ENCODE measurements at regions not wholly inside any gene's neighbourhood (a gene's known extent, or its start where the extent isn't known, plus 50 kb on each side); places are given as distances from the start of the nearest gene placed in this dataset.

- 72 to 76% (median 73%) methylated on average over 3 of the region's 3 CpGs for WGBS, 5 donors
- intact Hi-C loops (cut with DNase I; ENCODE audit: low total_unique reads), result no loop called here
Observed at GRCh38 chr3:94776401-94776915, 713.6 kb downstream of the NSUN3 start.

GRCh38 chr3:94778289-94778688, 715.4 kb downstream of the NSUN3 start:
- intact Hi-C loops (cut with DNase I; ENCODE audit: low total_unique reads), result no loop called here
- TF ChIP-seq POLR2A (IDR thresholded peaks at IDR 0.05) (no peak), CTCF (IDR thresholded peaks at IDR 0.05) (no peak), POLR2AphosphoS5 (IDR thresholded peaks at IDR 0.05) (no peak), EP300 (IDR thresholded peaks at IDR 0.05) (no peak)
- Histone ChIP-seq H3K9me3 (no peaks in the 10 kb centered on the region), H3K4me1 (no peaks in the 10 kb centered on the region), H3K4me3 (no peak overlapping the region), H3K36me3 (no peaks in the 10 kb centered on the region), H3K27ac (no peak overlapping the region), H3K27me3 (no peaks in the 10 kb centered on the region)
- 58 to 73% (median 65%) methylated on average over 1 of the region's 1 CpG for WGBS, 5 donors
- DNase-seq, result no peak

More at GRCh38 chr3:94776401-94776915, 713.6 kb downstream of the NSUN3 start:
- no peak overlapping the region for H3K4me3 ChIP-seq
- H3K36me3 ChIP-seq, result no peaks in the 10 kb centered on the region
- no peak for DNase-seq
- H3K27ac ChIP-seq, result no peak overlapping the region
- TF ChIP-seq CTCF (IDR thresholded peaks at IDR 0.05), result no peak
- no peaks in the 10 kb centered on the region for H3K9me3 ChIP-seq
- H3K4me1 ChIP-seq, result no peaks in the 10 kb centered on the region
- no peaks in the 10 kb centered on the region for H3K27me3 ChIP-seq

GRCh38 chr3:94778814-94779494, 716.1 kb downstream of the NSUN3 start:
- no peak overlapping the region for H3K4me3 ChIP-seq
- H3K9me3 ChIP-seq, result no peaks in the 10 kb centered on the region
- WGBS, 5 donors, result 85 to 92% (median 89%) methylated on average over 4 of the region's 4 CpGs
- no peaks in the 10 kb centered on the region for H3K36me3 ChIP-seq
- intact Hi-C loops (cut with DNase I; ENCODE audit: low total_unique reads), result no loop called here
- no peak for DNase-seq
- H3K27me3 ChIP-seq, result no peaks in the 10 kb centered on the region
- no peaks in the 10 kb centered on the region for H3K4me1 ChIP-seq
- no peak for TF ChIP-seq EP300 (IDR thresholded peaks at IDR 0.05)
- TF ChIP-seq POLR2A (IDR thresholded peaks at IDR 0.05), result no peak
- no peak for TF ChIP-seq CTCF (IDR thresholded peaks at IDR 0.05)
- TF ChIP-seq POLR2AphosphoS5 (IDR thresholded peaks at IDR 0.05), result no peak
- no peak overlapping the region for H3K27ac ChIP-seq

GRCh38 chr3:94779699-94780098, 716.8 kb downstream of the NSUN3 start:
- H3K9me3 ChIP-seq, result no peaks in the 10 kb centered on the region
- H3K4me3 ChIP-seq, result no peak overlapping the region
- no peaks in the 10 kb centered on the region for H3K36me3 ChIP-seq
- no peaks in the 10 kb centered on the region for H3K4me1 ChIP-seq
- DNase-seq, result no peak
- H3K27me3 ChIP-seq, result no peaks in the 10 kb centered on the region
- intact Hi-C loops (cut with DNase I; ENCODE audit: low total_unique reads), result no loop called here
- no peak for TF ChIP-seq EP300 (IDR thresholded peaks at IDR 0.05)
- no peak for TF ChIP-seq POLR2AphosphoS5 (IDR thresholded peaks at IDR 0.05)
- TF ChIP-seq POLR2A (IDR thresholded peaks at IDR 0.05), result no peak
- TF ChIP-seq CTCF (IDR thresholded peaks at IDR 0.05), result no peak
- WGBS, 5 donors, result 52 to 68% (median 61%) methylated on average over 1 of the region's 1 CpG
- no peak overlapping the region for H3K27ac ChIP-seq

Measured in stomach (tissue), 8 donors.